ENCODE measurements at regions not wholly inside any gene's neighbourhood (a gene's known extent, or its start where the extent isn't known, plus 50 kb on each side); places are given as distances from the start of the nearest gene placed in this dataset.
"Not testable (repeated sequence)": the region's sequence is repeated elsewhere in the genome, so short reads cannot be mapped to it uniquely, and the experiment has no call there.

- no peak for DNase-seq
These were observed 140.1 kb upstream of the NRIP1 start for GRCh38 chr21:15204970-15205286.

DNA sequence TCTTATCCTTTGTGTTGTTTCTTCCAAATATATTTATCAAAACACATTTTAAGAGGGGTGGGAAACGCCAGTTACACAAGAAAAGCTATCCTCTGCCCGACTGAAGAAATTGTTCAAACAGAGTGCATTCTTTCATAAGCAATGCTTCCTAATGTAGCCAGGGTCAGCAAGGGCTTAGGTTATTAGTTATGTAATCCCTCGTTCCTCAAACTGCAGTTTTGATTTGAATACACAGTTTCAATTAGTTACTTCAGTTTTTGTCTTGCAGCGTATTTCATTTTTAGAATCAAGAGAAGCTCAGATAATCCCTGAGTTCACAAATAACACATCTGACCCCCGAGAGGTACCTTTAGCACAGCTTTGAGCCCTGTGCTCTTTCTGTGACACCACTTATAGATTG is 141.7 kb upstream of the NRIP1 start:
- peak; percentile 88 for DNase-seq

DNA sequence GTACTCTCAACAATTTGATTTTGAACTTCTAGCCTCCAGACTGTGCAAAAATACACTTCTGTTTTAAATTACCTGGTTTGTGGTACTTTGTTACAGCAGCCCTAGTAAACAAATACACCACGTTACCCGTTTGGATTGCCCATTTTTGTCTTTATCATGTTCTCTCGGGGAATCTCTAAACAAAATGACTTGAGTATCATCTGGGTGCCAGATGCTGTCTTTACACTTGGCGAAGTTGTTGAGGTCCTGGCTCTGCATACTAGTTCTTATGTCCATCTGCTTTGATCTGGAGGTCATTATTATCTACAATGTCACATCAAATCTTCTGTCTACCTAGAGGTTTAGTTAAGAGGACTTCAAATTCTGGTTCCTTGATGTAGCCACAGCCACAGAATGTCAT is 142.4 kb upstream of the NRIP1 start:
- no peak for DNase-seq

DNA sequence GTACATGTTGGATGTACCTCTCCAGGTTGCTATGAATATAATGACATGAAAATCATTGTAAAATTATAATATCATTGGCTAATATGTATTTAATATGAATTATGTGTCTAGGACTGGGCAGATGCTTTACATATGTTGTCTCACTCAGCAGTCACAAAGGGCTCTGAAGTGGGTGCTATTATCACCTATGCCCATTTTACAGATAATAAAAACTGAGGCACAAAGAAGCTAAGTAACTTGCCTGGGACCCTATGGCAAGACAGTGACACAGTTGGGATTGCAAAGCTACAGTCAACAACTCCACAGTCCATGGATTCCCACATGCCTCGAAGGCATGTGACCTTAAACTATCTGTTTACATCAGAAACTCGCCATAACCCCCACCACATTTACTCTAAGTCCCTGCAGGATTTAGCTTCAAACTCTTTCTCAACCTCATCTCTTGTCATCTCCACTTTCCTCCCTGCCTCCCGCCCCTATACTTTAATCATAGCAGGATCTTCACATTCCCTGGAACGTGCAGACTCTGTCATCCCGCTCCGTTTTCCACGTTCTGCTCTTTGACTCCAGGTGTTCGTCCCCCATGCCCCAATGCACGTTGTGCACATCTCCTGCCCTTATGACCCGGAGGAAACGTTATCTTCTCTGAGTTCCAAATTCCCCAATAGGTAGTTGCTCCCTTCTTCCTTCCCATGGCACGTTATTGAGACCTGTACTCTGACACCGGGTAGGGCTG is 143.0 kb upstream of the NRIP1 start:
- no peak for DNase-seq

DNA sequence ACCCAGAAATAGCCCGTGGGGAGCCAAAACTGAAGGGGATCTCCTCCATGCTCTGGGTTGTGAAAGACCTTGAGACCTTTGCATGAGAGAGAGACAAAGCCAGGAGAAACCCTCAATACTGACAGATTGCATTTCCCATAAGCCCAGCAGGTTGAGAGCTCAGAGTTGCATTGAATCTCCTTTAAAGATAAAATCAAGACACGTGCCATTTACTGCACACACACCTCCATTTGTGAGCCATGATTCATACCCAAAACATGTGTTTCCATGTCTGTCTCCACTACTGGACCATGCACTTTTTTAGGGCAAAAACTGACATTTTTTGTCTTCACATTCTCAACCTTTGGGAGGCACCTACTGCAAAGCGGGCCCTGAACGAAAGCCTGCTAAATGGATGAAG is 144.0 kb upstream of the NRIP1 start:
- no peak for DNase-seq

DNA sequence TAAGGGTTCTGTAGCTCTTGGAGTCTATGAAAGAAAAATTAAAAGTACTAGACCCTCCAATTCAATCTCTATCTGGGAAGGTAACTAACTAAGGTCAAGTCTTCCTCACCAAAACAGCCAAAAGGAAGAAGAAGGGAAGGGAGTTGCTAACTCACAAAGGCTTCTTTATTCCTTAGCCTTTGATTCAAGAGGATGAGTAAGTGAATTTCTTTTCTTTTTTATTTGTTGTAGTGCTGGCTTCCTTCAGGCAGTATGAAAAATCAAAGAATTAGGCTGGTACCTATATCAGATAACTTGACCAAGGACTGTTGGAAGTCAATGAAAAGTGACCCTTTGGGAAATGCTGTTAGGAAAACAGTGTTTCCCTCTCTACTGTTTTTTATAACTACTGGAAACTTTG is 144.4 kb upstream of the NRIP1 start:
- DNase-seq: no peak

DNA sequence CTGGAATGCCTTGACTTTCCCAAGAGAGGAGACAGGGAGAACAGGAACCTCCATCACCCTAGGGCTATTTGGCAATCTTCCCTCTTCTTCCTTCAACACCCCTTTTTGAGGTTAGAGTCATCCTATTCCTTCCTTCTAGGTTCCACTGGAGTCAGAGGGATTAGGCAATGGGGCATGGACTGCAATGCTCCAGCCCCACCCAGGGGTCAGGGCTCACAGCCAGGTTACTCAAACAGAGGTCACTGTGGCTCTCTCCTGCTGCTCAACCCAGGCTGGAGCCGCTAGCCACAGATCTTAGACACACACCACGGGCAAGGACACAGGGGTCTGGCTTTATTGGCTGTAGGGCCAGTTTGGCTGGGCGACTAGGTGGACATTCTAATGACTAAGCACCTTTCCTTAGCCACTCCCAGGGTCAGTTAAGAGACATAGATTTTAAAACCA is 145.5 kb upstream of the NRIP1 start:
- DNase-seq: peak; percentile 86

DNA sequence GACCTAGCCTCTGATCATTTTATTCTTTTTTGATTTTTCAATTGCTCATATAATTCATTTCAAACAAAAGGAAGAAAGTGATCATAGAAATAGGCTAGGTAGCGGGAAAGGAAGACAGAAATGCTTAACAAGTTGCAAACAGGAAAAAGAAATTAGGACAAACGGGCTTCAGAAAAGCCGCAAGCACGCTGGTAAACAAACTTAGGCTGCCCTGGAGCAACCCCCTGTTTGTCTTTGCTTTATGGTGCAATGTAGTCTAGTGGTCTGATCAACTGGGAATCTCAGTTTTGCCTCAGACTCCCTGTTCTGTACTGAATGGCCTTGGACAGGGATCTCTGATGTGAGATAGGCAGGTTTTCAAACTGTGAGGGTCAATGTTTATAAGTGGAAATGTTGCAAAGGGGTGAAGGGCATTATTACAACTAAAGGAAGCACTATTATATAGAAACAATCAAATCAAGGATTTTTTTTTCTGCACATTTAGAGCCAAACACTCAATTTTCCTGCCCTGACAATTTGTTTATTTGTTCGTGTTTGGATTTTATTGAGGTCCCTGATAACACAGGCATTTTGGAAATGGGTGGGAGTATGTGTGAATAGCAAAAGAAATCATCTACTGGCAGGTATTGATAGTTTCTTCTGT is 146.8 kb upstream of the NRIP1 start:
- no peak for DNase-seq

DNA sequence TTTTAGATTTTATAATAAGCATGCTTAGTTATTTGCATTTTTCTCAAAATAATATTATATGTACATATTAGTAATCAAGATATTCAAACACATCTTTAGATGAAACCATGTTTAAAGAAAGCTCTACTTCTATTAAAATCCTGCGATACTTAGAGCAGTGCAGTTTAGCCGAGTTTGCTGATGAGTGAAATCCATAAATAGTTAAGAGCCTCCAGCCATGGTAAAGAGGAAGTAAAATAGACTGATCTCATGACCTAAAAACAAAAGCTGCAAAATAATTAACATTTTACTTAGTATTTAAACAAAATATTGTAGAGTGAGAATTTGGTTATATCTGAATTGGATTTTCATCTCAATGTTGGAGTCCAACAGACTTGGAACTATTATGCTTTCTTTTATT is 147.4 kb upstream of the NRIP1 start:
- DNase-seq: peak; percentile 70

- not testable (repeated sequence) for DNase-seq
These were observed 153.7 kb upstream of the NRIP1 start for GRCh38 chr21:15218476-15218875.

GRCh38 chr21:15219039-15219438 is 154.2 kb upstream of the NRIP1 start:
- peak; percentile 52 for DNase-seq

GRCh38 chr21:15219894-15220293 is 155.1 kb upstream of the NRIP1 start:
- peak; percentile 36 for DNase-seq

- DNase-seq: peak; percentile 95
These were observed 157.1 kb upstream of the NRIP1 start for GRCh38 chr21:15221799-15222386.

DNA sequence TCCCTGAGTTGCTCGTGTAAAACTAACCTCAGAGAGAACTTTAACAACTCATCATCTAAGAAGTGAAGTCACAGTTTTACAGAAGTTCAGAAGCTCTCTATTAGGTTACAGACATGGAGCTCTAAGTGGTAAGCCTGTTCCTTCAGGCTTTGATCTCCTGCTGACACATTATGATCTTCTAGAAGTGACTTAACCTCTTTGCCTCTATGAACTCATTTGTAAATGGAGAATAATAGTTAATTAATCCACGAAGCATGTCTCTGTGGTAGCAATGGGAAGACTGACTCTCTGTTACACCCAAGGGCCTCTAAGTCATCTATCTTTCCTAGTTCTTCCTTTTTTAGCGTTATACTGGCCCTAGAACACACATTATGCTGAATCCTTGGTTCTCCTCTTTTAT is 157.9 kb upstream of the NRIP1 start:
- DNase-seq: peak; percentile 68

DNA sequence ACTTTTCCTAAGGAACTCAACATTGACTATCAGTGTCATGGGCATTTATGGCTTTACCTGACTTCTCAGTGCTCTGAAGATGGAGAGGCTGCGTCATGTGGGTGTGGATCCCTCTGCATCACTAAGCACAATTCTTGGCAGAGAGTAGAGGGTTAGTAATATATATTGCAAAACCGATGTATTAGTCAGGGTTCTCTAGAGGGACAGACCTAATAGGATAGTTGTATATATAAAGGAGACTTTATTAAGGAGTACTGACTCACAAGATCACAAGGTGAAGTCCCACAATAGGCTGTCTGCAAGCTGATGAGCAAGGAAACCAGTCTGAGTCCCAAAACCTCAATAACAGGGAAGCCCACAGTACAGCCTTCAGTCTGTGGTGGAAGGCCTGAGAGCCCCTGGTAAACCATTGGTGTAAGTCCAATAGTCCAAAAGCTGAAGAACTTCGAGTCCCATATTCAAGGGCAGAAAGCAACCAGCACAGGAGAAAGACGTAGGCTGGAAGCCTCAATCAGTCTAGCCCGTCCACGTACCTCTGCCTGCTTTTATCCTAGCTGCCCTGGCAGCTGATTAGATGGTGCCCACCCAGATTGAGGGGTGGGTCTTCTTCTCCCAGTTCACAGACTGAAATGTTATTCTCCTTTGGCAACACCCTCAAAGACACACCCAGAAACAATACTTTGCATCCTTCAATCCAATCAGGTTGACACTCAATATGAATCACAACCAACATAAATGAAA is 159.7 kb upstream of the NRIP1 start:
- DNase-seq: peak; percentile 90

DNA sequence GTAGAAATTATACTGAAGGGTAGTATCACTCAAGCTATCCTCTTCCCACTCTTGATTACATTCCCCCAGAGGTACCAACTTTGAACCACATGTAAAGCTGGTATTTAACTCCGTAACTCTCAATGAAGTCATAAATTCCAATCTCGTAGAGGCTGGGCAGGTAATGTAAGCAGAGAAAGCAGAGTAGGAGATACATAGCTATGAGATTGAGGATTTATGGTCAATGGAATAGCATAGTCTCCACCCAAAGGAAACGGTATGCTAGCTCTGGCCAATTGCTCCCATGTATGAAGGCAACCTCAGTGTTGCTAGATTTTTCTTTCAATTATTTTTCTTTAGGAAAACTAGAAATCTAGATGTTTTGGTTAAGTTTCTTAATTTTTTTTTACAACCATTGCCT is 163.1 kb upstream of the NRIP1 start:
- DNase-seq: no peak

DNA sequence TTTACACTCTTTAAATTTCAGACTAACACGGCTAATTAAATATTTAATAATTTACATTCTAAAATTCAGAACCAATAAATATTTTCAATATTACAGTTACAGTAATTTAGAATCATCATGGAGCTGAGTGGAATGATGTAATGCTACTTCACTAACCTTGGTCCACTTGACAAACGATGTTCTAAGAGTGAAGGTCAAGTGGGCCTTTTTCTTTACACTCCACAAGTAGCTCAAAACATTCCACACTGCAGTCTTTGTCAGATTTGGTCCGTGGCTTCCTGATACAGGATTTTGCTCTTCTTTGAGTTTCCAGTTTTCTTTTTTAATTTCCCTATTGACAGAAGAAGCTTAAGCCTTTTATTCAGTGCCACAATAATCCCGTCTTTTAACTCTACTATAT is 164.6 kb upstream of the NRIP1 start:
- DNase-seq: no peak

DNA sequence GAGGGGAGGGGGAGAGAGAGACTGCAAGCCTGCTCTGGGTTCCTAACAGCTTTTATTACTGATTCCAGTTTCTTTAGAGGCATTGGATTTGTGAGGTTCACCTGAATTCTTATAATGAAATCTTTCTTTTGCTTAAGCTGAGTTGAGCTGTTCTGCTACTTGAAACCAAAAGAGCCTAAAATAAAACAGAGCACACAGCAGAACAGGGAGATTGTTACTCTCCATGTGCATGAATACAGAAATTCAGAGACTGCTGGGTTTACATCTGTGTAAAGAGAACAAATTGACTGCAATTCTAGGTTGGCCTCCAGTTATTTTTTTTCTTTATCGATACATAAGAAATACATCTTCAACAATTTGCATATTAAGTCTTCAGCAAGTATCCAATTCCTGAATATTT is 168.8 kb upstream of the NRIP1 start:
- no peak for DNase-seq

- DNase-seq: no peak
These were observed 171.3 kb upstream of the NRIP1 start for GRCh38 chr21:15236111-15236510.

DNA sequence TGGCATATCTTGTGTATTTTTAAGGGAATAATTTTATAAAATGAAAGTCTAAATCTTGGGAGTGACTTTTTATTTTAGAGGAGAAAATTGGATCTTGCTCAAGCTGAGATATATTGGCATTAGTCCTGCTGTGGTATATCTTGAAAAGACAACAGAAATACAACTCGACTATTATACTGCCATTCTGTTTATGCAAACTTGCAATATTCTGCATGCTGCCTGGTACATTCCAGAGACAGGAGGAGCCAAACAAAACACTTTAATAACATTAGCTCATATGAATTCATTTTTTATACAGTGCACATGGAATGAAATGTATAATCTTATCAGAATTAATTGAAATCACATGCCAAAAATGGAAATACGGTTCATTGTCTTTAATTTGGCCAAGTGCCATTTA is 176.0 kb upstream of the NRIP1 start:
- DNase-seq: no peak

GRCh38 chr21:15241997-15242736 is 177.4 kb upstream of the NRIP1 start:
- no peak for DNase-seq

- DNase-seq: no peak
These were observed 178.1 kb upstream of the NRIP1 start for GRCh38 chr21:15242906-15243305.

DNA sequence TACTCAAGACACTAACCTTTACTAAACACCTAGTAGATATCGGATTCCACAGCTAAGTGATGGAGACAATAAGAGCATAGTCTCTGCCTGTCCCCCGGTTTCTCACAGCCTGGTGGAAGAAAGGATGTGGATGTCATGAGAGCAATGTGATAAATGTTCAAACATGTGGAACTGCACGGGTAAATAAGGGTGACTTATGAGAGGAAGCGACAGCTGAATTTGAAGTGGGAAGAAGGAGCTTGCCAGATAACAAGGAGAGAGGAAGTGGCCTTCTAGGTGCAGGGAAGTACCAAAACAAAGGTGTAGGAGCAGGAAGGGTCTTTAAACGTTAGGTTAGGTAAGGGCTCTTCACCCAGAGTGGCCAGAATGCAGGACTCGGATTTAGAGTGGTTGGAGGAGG is 178.6 kb upstream of the NRIP1 start:
- DNase-seq: no peak

Measured in suppressor macrophage treated with lipopolysaccharide for 4 hours (primary cell).